ENCODE measurements at regions not wholly inside any gene's neighbourhood (a gene's known extent, or its start where the extent isn't known, plus 50 kb on each side); places are given as distances from the start of the nearest gene placed in this dataset.

- Histone ChIP-seq H4K5ac (ENCODE audit: insufficient read length, low read depth, low read length) (no peak overlapping the region), H2BK12ac (ENCODE audit: low read depth, low read length) (no peak overlapping the region), H3K36me3 (ENCODE audit: control insufficient read depth in 2 of 4, insufficient read depth in 4 of 4, low read length in 3 of 4) (no peaks in the 10 kb centered on the region), H2BK5ac (ENCODE audit: low read depth, low read length) (no peak overlapping the region), H4K8ac (ENCODE audit: extremely low read depth, insufficient read depth, low read length) (no peak overlapping the region), H3K9ac (replicated peaks in 1 of 4; ENCODE audit: extremely low read depth in 1 of 4, low read depth in 3 of 4, low read length in 3 of 4) (no peak overlapping the region; a peak in 1 of 7 replicates), H2BK15ac (ENCODE audit: low read length) (no peak overlapping the region), H2BK120ac (replicated peaks; ENCODE audit: low read depth, low read length) (no peak overlapping the region), H3K4me3 (ENCODE audit: extremely low read depth in 1 of 4, insufficient read depth in 2 of 4, low read depth in 3 of 4, low read length in 4 of 4) (no peak overlapping the region), H3K4me2 (ENCODE audit: insufficient read depth in 1 of 2, low read depth in 2 of 2, low read length in 2 of 2) (no peak overlapping the region), H3K56ac (replicated peaks; ENCODE audit: insufficient read length, low read depth, low read length) (no peak overlapping the region), H3K4ac (replicated peaks; ENCODE audit: insufficient read length, low read depth, low read length) (no peak overlapping the region), H3K4me1 (replicated peaks in 1 of 4; ENCODE audit: control insufficient read depth in 3 of 4, insufficient read depth in 4 of 4, low read length in 3 of 4) (no peaks in the 10 kb centered on the region), H3K27ac (ENCODE audit: low read depth, low read length) (no peak overlapping the region), H2AK5ac (ENCODE audit: low read depth, low read length) (no peak overlapping the region), H3K23ac (ENCODE audit: insufficient read length) (no peak overlapping the region), H3K18ac (ENCODE audit: extremely low read depth, low read length) (no peak overlapping the region), H3K23me2 (ENCODE audit: low read depth, low read length) (no peaks in the 10 kb centered on the region), H3K79me2 (ENCODE audit: control insufficient read depth in 1 of 2, insufficient read depth in 2 of 2, low read length in 2 of 2) (no peaks in the 10 kb centered on the region), H3K14ac (ENCODE audit: insufficient read length) (no peak overlapping the region), H3K27me3 (replicated peaks in 1 of 4; ENCODE audit: control insufficient read depth in 3 of 4, extremely low read depth in 1 of 4, insufficient read depth in 3 of 4, low read length in 3 of 4) (no peaks in the 10 kb centered on the region), H2AFZ (ENCODE audit: low read length) (no peak overlapping the region; the same call in 1 of the 2 replicates), H4K91ac (replicated peaks; ENCODE audit: insufficient read length, low read length) (no peak overlapping the region), H2BK20ac (ENCODE audit: low read length) (no peak overlapping the region), H4K20me1 (replicated peaks in 1 of 2; ENCODE audit: control insufficient read depth in 1 of 2, insufficient read depth in 2 of 2, low read length in 2 of 2) (no peaks in the 10 kb centered on the region), H3K79me1 (ENCODE audit: low read depth, low read length) (no peaks in the 10 kb centered on the region), H3K9me3 (ENCODE audit: insufficient read depth in 2 of 2, low read depth in 1 of 2, low read length in 1 of 2) (no peaks in the 10 kb centered on the region)
- POLR2A ChIA-PET (ENCODE audit: partially characterized antibody): no interaction called here
- DNase-seq (ENCODE audit: low read depth in 1 of 2, low spot score in 2 of 2) (no peak), FAIRE-seq (no peak)
- 89% methylated on average over 3 of the region's 3 CpGs; no CpG with 5 or more reads in 1 of the 2 experiments for WGBS, 2 experiments (ENCODE audit: extremely low coverage in 1 of 2, insufficient coverage in 1 of 2, insufficient read length in 1 of 2, insufficient replicate concordance in 2 of 2, low coverage in 1 of 2, low lambda C conversion rate in 2 of 2, missing lambda C conversion rate in 1 of 2)
- CTCF ChIA-PET (ENCODE audit: partially characterized antibody): interaction anchor here (0.7 to 0.9 kb wide), 2 partner anchors 21 to 189 kb away, joined by 3 to 5 read pairs; no protein-coding TSS in a partner anchor
- TF ChIP-seq RNF2 (IDR thresholded peaks at IDR 0.05; ENCODE audit: borderline replicate concordance, low read depth, low read length, missing control alignments, poor library complexity, severe bottlenecking) (no peak), SIRT6 (IDR thresholded peaks at IDR 0.05; ENCODE audit: low read length) (no peak), MAX (IDR thresholded peaks at IDR 0.05) (no peak), TBP (IDR thresholded peaks at IDR 0.05; ENCODE audit: low read depth, low read length) (no peak), USF2 (IDR thresholded peaks at IDR 0.05; ENCODE audit: low read length) (no peak), RFX5 (IDR thresholded peaks at IDR 0.05; ENCODE audit: borderline replicate concordance, low read depth, low read length) (no peak), SP2 (IDR thresholded peaks at IDR 0.05; ENCODE audit: low read length) (no peak), POLR2AphosphoS5 (IDR thresholded peaks at IDR 0.05; ENCODE audit: low read depth, low read length) (no peak), TAF7 (optimal IDR thresholded peaks at IDR 0.05; ENCODE audit: borderline replicate concordance, low read depth, low read length) (no peak), SUZ12 (IDR thresholded peaks at IDR 0.05; ENCODE audit: low read length) (no peak)
Measured at GRCh38 chr10:28480628-28480965, 52.3 kb upstream of the WAC start.

Data from H1 (cell line).